CD4-positive, CD25-positive, alpha-beta regulatory T cell (primary cell): ENCODE measurements at regions not wholly inside any gene's neighbourhood (a gene's known extent, or its start where the extent isn't known, plus 50 kb on each side); places are given as distances from the start of the nearest gene placed in this dataset.
"Not testable (repeated sequence)": the region's sequence is repeated elsewhere in the genome, so short reads cannot be mapped to it uniquely, and the experiment has no call there.

Experiments
- ATAC-seq, 2 donors: fragments of 150-1000 bp; cut with Tn5 transposase; one replicate each; pipeline ENCODE4 v1.10.0; 2021; ENCODE audit warnings: low read depth in 2 of 2, moderate number of reproducible peaks in 2 of 2, moderate library complexity in 1 of 2
- DNase-seq, 3 donors: peaks; one replicate each; pipeline versions ENCODE4 v3.0.0 to v3.0.0-alpha.2; 2012 to 2022; ENCODE audit warnings: mixed read lengths in 1 of 3
- H3K27ac ChIP-seq: one replicate; pipeline ENCODE4 v1.7.0; 2013; ENCODE audit warnings: mild to moderate bottlenecking, low read length; ENCODE audit not compliant: insufficient read depth, poor library complexity, severe bottlenecking
- H3K27me3 ChIP-seq: one replicate; pipeline ENCODE4 v1.7.0; 2013; ENCODE audit warnings: low read length; ENCODE audit not compliant: control insufficient read depth, insufficient read depth
- H3K36me3 ChIP-seq: one replicate; pipeline ENCODE4 v1.7.0; 2013; ENCODE audit warnings: mild to moderate bottlenecking, low read length, moderate library complexity; ENCODE audit not compliant: control insufficient read depth, insufficient read depth
- H3K4me1 ChIP-seq: 2 replicates; pipeline ENCODE4 v1.7.0; 2013; ENCODE audit warnings: mild to moderate bottlenecking, low read length; ENCODE audit not compliant: insufficient read depth, control insufficient read depth, poor library complexity, severe bottlenecking
- H3K4me3 ChIP-seq: one replicate; pipeline ENCODE4 v1.7.0; 2013; ENCODE audit warnings: low read depth, mild to moderate bottlenecking, low read length, moderate library complexity
- H3K9me3 ChIP-seq, 2 experiments: 1 replicate in 1 of 2; 2 replicates in 1 of 2; pipeline ENCODE4 v1.7.0; 2013; ENCODE audit warnings: low read length in 2 of 2, mild to moderate bottlenecking in 1 of 2, moderate library complexity in 1 of 2; ENCODE audit not compliant: control insufficient read depth in 2 of 2
- H3K27ac Mint-ChIP-seq, 3 donors: one replicate each; pipeline ENCODE4 v1.8.0; 2020 to 2022; ENCODE audit warnings: mild to moderate bottlenecking in 3 of 3, mixed read lengths in 3 of 3, moderate library complexity in 2 of 3
- H3K27me3 Mint-ChIP-seq: one replicate; pipeline ENCODE4 v1.8.0; 2022; ENCODE audit warnings: mild to moderate bottlenecking, mixed read lengths
- H3K36me3 Mint-ChIP-seq: one replicate; pipeline ENCODE4 v1.8.0; 2020; ENCODE audit warnings: mixed read lengths
- H3K4me1 Mint-ChIP-seq, 4 donors: one replicate each; pipeline ENCODE4 v1.8.0; 2020 to 2022; ENCODE audit warnings: mixed read lengths in 4 of 4, mild to moderate bottlenecking in 1 of 4
- H3K4me3 Mint-ChIP-seq, 4 donors: one replicate each; pipeline ENCODE4 v1.8.0; 2020 to 2022; ENCODE audit warnings: mild to moderate bottlenecking in 4 of 4, mixed read lengths in 4 of 4, moderate library complexity in 3 of 4
- H3K9me3 Mint-ChIP-seq, 7 donors: one replicate each; pipeline ENCODE4 v1.8.0; 2020 to 2022; ENCODE audit warnings: mixed read lengths in 7 of 7, mild to moderate bottlenecking in 3 of 7, moderate library complexity in 2 of 7

- H3K27me3 Mint-ChIP-seq: peaks cover 37% of the 10 kb centered on the region
- H3K36me3 Mint-ChIP-seq: not testable (repeated sequence)
These were observed 104.9 kb upstream of the ALDH3B2 start for GRCh38 chr11:67779189-67779875.

GRCh38 chr11:67776852-67777520, 102.6 kb upstream of the ALDH3B2 start:
- ATAC-seq (no peak), DNase-seq (no peak)
- no peaks in the 10 kb centered on the region for H3K36me3 Mint-ChIP-seq
- peaks cover 42% of the 10 kb centered on the region for H3K27me3 Mint-ChIP-seq
- no peaks in the 10 kb centered on the region for H3K27me3 ChIP-seq
- H3K27ac Mint-ChIP-seq: no peak overlapping the region
- no peaks in the 10 kb centered on the region for H3K36me3 ChIP-seq
- H3K27ac ChIP-seq: no peak overlapping the region
- H3K4me1 Mint-ChIP-seq: no peaks in the 10 kb centered on the region
- H3K9me3 ChIP-seq: no peaks in the 10 kb centered on the region
- no peak overlapping the region for H3K4me3 ChIP-seq
- H3K4me3 Mint-ChIP-seq: no peak overlapping the region
- H3K9me3 Mint-ChIP-seq: peaks cover 0 to 2% (median 0%) of the 10 kb centered on the region in 7 donors
- no peaks in the 10 kb centered on the region for H3K4me1 ChIP-seq

More at GRCh38 chr11:67779189-67779875, 104.9 kb upstream of the ALDH3B2 start:
- not testable (repeated sequence) for H3K27me3 ChIP-seq, DNase-seq, H3K27ac Mint-ChIP-seq, H3K4me1 Mint-ChIP-seq, H3K4me3 ChIP-seq, H3K4me1 ChIP-seq, H3K4me3 Mint-ChIP-seq, H3K27ac ChIP-seq, H3K36me3 ChIP-seq, ATAC-seq, H3K9me3 Mint-ChIP-seq, H3K9me3 ChIP-seq

GRCh38 chr11:67774175-67774574, 99.8 kb upstream of the ALDH3B2 start:
- not testable (repeated sequence) for H3K36me3 Mint-ChIP-seq, H3K27me3 ChIP-seq, DNase-seq, H3K27ac ChIP-seq, H3K4me1 Mint-ChIP-seq, H3K4me1 ChIP-seq, H3K4me3 Mint-ChIP-seq, H3K36me3 ChIP-seq, H3K9me3 ChIP-seq, H3K9me3 Mint-ChIP-seq, H3K4me3 ChIP-seq, H3K27ac Mint-ChIP-seq, ATAC-seq
- peaks cover 47% of the 10 kb centered on the region for H3K27me3 Mint-ChIP-seq

GRCh38 chr11:67768001-67768730, 93.7 kb upstream of the ALDH3B2 start:
- not testable (repeated sequence) for H3K36me3 ChIP-seq, H3K9me3 ChIP-seq, ATAC-seq, H3K27ac ChIP-seq, DNase-seq, H3K27ac Mint-ChIP-seq, H3K9me3 Mint-ChIP-seq, H3K4me1 Mint-ChIP-seq, H3K4me1 ChIP-seq, H3K4me3 Mint-ChIP-seq, H3K4me3 ChIP-seq, H3K36me3 Mint-ChIP-seq, H3K27me3 ChIP-seq
- H3K27me3 Mint-ChIP-seq: peaks cover 36% of the 10 kb centered on the region

GRCh38 chr11:67761211-67761610, 86.8 kb upstream of the ALDH3B2 start:
- H3K27me3 ChIP-seq, H3K4me3 Mint-ChIP-seq, DNase-seq, H3K36me3 ChIP-seq, ATAC-seq, H3K36me3 Mint-ChIP-seq, H3K27ac ChIP-seq, H3K4me1 Mint-ChIP-seq, H3K9me3 ChIP-seq, H3K27ac Mint-ChIP-seq, H3K4me1 ChIP-seq, H3K9me3 Mint-ChIP-seq, H3K4me3 ChIP-seq: not testable (repeated sequence)
- H3K27me3 Mint-ChIP-seq: peaks cover 11% of the 10 kb centered on the region

- H3K27ac Mint-ChIP-seq, ATAC-seq, H3K36me3 ChIP-seq, H3K4me1 Mint-ChIP-seq, H3K4me3 ChIP-seq, H3K27me3 ChIP-seq, DNase-seq, H3K9me3 Mint-ChIP-seq, H3K4me1 ChIP-seq, H3K9me3 ChIP-seq, H3K4me3 Mint-ChIP-seq, H3K36me3 Mint-ChIP-seq, H3K27ac ChIP-seq: not testable (repeated sequence)
- H3K27me3 Mint-ChIP-seq: peaks cover 11% of the 10 kb centered on the region
These were observed 84.9 kb upstream of the ALDH3B2 start for GRCh38 chr11:67759321-67759720.

GRCh38 chr11:67758467-67758866, 84.0 kb upstream of the ALDH3B2 start:
- H3K27me3 Mint-ChIP-seq: peaks cover 11% of the 10 kb centered on the region
- H3K27ac Mint-ChIP-seq, ATAC-seq, H3K36me3 Mint-ChIP-seq, H3K9me3 Mint-ChIP-seq, H3K9me3 ChIP-seq, H3K27ac ChIP-seq, H3K36me3 ChIP-seq, H3K4me3 ChIP-seq, H3K4me1 Mint-ChIP-seq, H3K4me3 Mint-ChIP-seq, H3K4me1 ChIP-seq, DNase-seq, H3K27me3 ChIP-seq: not testable (repeated sequence)
